ENCODE measurements at regions not wholly inside any gene's neighbourhood (a gene's known extent, or its start where the extent isn't known, plus 50 kb on each side); places are given as distances from the start of the nearest gene placed in this dataset.

- TF ChIP-seq CTCF (IDR thresholded peaks at IDR 0.05; ENCODE audit: extremely low read depth, missing control alignments), result no peak
- no peak for DNase-seq (ENCODE audit: low spot score)
These were observed 75.5 kb downstream of the TSPAN17 start for GRCh38 chr5:176722757-176723156.

- no peak for TF ChIP-seq CTCF (IDR thresholded peaks at IDR 0.05; ENCODE audit: extremely low read depth, missing control alignments)
- DNase-seq (ENCODE audit: low spot score), result no peak
These were observed 76.2 kb downstream of the TSPAN17 start for GRCh38 chr5:176723440-176723839.

- TF ChIP-seq CTCF (IDR thresholded peaks at IDR 0.05; ENCODE audit: extremely low read depth, missing control alignments), result no peak
- no peak for DNase-seq (ENCODE audit: low spot score)
These were observed 77.2 kb downstream of the TSPAN17 start for GRCh38 chr5:176724472-176724871.

GRCh38 chr5:176725521-176726280 lies 78.4 kb downstream of the TSPAN17 start:
- no peak for DNase-seq (ENCODE audit: low spot score)
- TF ChIP-seq CTCF (IDR thresholded peaks at IDR 0.05; ENCODE audit: extremely low read depth, missing control alignments), result no peak

- no peak for TF ChIP-seq CTCF (IDR thresholded peaks at IDR 0.05; ENCODE audit: extremely low read depth, missing control alignments)
- no peak for DNase-seq (ENCODE audit: low spot score)
These were observed 79.7 kb downstream of the TSPAN17 start for GRCh38 chr5:176726746-176727527.

- no peak for TF ChIP-seq CTCF (IDR thresholded peaks at IDR 0.05; ENCODE audit: extremely low read depth, missing control alignments)
- DNase-seq (ENCODE audit: low spot score), result no peak
These were observed 80.2 kb downstream of the TSPAN17 start for GRCh38 chr5:176727528-176727900.

- no peak for TF ChIP-seq CTCF (IDR thresholded peaks at IDR 0.05; ENCODE audit: extremely low read depth, missing control alignments)
- no peak for DNase-seq (ENCODE audit: low spot score)
These were observed 80.8 kb downstream of the TSPAN17 start for GRCh38 chr5:176727983-176728675.
